CD1c-positive myeloid dendritic cell (primary cell): ENCODE measurements at regions not wholly inside any gene's neighbourhood (a gene's known extent, or its start where the extent isn't known, plus 50 kb on each side); places are given as distances from the start of the nearest gene placed in this dataset.

ENCODE experiments used
- DNase-seq: peaks from one replicate; pipeline ENCODE4 v3.0.0-alpha.2; 2016; ENCODE audit errors: extremely low spot score

DNA sequence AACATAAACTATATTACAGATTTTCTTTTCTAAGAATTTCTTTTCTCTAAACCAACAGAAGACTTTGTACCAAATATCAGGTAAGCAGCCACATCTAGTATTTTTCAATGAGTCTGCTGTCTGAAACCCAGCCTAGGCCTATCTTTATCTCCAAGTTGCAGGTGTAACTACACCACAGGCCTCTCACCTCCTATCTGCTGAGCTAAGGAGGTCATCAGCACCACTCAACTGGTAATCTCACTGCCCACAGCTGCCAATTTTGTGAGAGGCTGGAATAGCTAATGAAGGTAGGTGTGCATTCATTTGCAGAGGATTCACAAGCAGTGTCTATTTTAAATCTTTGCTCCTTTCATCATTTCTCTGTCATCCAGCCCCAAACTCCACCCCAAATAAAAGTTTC, 584.8 kb downstream of the HDGFL1 start:
- DNase-seq = no peak

DNA sequence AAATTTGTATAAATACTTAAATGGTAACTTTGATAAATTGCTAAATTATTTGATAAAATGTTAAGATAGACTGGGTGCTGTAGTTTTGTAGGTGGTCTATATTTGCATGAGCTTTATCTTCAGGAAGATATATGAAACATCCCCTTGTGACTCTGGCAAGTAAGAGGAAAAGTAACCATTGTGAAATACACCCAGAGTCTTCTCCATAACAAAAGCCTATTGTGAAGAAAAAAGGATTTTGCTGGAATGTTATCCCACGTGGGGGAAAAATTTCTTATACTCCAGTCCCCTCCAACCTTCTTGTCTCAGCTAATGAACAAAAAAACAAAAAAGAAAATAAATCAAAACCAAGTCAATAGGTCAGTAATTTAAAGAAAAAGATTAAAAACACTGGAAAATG, 600.7 kb downstream of the HDGFL1 start:
- DNase-seq = no peak

- DNase-seq = no peak
These were observed 603.9 kb downstream of the HDGFL1 start for GRCh38 chr6:23173234-23173633.

- DNase-seq = no peak
These were observed 605.5 kb downstream of the HDGFL1 start for GRCh38 chr6:23174781-23175361.

DNA sequence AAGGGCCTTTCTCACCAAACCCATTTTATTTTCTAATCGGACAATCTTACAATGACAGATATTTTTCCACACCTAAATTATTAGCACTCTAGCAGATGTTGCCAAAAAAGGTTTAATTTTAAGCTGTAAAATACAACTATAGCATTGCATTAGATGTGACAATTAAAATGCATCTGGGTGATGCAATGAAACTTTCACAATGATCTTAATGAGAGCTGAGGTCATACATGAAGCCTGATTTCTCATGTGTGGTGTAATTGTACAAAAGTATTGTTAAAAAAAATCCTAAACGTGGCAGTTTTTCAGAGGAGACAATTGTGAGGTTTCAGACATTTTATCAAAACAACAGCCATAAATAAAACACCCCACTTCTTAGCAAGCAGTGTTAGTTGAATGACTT, 606.0 kb downstream of the HDGFL1 start:
- DNase-seq = no peak

- no peak for DNase-seq
These were observed 607.1 kb downstream of the HDGFL1 start for GRCh38 chr6:23176471-23176870.

- no peak for DNase-seq
These were observed 607.5 kb downstream of the HDGFL1 start for GRCh38 chr6:23176883-23177282.

DNA sequence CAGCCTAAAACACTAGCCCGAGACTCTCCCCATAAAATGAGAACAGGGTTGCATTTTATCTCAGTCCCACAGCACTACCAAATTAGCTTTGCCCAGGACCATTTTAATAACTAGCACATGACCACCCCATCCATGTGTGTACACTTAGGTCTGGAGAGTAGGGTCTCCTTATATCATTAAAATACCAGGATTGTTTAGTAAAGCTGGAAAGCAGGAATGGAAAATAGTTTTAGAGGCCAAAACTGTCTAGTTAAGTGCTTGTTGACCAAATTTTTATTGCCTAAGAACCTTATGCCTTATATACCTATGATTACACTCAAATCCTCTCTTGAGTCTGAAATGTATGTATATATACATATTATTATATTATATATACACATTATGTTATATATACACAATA, 608.4 kb downstream of the HDGFL1 start:
- no peak for DNase-seq

DNA sequence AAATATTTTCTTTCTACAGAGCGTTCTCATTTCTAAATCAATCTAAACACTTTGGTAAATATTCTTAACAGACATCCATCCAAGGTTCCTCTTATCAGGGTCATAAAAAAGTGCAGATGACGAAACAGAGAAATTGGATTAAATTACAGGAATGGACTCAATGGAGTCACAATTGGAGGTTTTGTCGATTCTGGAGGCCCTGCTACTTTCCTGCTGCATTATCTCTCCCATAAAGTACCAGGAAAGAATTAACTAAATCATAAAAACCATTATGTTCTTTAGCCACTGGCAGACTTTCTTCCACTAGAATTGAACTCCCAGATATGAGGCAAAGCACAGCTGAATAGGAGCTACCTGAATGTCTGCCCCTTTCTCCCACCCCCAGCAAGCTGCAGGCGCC, 610.6 kb downstream of the HDGFL1 start:
- no peak for DNase-seq

DNA sequence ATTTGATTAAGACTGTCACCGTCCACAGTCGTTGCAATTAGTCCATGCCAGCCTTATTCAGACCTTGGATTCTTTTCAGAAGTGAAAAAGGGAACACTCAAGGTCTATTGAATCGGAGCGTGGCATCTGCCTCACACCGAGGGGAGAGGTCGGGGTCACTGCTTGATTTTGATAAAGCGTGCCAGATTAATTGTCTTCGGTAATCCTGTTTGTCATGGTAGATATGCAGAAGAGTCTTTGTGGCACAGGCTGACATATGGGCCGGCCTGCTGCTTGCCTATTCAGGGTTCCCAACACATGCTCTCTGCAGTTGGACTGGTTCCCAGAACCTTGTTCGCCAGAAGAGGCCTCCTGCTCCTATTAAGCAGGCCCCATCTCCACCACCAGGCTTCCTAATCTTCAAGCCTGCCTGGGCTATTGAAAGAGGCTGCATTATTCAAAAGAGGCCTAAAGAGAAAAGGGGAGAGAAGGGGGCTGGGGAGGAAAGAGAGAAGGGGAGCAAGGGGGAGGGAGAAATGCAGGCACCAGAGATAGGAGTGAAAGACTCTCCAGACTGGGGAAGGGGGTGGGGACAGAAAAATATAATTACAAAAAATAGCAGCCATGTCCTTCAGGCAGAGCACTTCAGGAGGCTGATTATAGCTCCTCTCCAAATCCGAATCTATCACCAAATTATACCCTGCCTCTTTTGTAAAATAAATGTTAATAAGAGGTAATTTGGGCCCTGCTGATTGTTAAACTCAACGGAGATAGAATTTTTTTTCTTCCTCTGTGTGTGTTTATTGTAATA, 611.3 kb downstream of the HDGFL1 start:
- DNase-seq = no peak

GRCh38 chr6:23181356-23182110, 612.2 kb downstream of the HDGFL1 start:
- DNase-seq = no peak

GRCh38 chr6:23183846-23184245, 614.5 kb downstream of the HDGFL1 start:
- DNase-seq = no peak

DNA sequence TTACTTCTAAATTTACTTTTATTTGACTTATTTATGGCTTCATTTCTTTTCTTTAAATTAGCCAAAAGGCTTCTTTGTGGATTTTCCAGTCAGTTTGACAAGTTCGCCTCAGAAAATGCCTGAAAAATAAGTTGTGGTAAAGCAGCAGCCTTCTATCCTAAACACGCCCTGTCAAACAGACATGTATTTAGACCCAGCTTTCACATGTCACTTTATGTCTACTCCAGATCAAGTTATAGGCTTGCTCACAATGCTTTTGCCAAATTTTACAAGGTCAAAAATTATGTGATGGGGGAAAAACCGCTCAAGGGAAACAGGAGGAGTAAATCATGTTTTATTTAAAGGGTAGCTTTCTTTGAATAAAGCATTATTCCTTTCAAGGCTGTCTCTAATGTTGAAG, 615.0 kb downstream of the HDGFL1 start:
- no peak for DNase-seq

DNA sequence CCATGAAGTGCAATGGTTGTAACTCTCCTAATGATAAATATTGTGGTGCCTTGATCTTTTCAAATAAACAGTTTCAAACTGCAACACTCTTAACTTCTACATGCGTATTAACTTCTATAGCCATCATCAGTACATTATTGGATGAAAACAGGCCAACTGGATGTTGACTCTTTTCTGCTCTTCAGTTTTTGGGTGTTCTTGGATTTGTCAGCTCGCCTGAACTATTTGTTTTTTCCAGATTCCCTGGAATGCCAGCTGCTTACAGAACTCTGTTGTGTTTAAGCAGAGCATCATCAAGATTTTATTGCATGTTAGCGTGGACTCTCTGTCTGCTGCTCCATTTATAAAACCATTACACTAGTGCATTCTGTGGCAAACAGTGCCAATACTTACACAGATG, 626.1 kb downstream of the HDGFL1 start:
- no peak for DNase-seq

DNA sequence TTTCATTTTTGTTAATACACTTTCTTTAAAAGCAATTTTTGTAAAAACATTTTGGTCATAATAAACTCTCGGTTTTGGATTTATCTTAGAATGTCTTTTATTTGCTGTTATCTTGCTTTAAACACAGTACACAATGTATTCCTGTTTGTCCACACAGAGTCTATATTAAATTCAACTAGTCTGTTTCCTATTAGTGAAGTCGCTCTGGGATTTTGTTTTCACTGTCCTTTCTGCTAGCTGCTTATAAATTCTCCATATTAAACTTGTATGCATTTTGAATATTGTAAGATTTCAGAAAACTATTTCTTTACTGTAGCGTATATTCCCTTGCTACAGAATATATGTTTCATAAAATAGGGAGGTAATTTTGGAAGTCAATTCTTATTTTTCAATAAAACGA, 630.2 kb downstream of the HDGFL1 start:
- DNase-seq = no peak

DNA sequence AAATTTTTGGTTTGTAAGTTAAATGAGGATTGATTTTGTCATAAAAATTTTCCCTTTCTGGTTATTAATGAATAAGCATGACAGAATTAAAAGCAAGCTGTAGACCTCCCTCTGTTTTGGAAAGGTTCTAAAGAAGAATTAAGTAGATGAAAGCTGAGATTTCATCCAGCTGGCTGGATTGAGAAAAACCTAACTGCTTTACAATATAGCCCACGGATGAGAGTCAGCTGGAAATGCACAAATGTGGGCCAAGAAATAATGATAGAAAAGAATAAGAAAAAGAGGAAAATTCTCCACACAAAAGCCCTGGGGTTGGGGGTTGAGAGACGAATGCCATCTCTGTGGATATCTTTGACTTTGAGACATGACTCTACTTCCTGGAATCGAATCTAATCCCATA, 631.6 kb downstream of the HDGFL1 start:
- no peak for DNase-seq

DNA sequence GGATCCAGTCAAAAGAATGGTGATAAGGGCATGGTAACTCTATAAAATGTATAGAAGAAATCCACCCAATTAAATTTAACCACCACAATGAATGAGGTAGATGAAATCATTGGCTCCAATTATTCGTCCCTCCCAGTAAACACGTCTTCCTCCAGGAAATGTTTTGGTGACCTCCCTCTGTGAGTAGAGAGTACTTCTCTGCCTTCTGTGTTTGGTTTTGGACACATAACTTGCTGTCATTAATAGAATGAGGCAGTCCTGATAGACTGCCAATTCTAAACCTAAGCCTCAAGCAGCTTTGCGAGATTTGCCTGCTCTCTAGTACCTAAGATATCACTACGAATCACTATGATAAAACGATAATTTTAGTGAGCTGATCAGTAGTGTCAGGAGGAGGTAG, 632.8 kb downstream of the HDGFL1 start:
- DNase-seq = no peak

DNA sequence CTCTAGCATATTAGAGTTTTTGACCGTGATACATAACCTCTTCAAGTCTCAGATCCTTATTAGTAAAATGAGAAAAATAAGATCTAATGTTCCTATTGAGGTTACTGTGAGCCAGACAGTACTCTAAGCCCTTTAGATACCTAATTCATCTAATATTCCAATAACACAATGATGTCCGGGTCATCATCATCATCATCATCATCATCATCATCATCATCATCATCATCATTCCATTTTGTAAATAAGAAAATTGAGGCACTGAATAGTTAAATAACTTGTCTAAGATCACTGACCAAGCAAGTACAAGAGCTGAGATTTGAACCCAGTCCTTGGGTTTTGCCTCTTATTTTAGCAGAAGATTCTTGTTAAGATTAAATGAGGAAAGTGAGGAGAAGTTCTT, 643.0 kb downstream of the HDGFL1 start:
- DNase-seq = no peak

DNA sequence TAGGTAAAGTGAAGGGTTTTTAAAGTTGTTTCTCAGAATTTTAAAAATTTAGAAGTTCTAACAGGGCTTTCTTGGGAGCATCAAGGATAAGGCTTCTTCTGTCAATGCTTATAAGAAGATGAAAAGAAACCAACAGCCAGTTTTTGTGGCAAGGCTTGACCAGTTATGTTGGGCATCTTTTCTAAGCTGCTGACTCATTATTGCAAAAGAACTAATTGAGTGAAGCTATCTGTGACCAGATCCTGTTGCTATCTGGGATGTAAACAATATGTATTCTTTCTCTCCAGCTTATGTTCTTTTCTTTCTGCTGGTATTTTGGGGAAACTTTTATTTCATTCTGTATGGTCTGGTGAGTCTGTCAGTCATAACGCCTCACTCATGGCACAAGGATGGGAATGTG, 643.8 kb downstream of the HDGFL1 start:
- DNase-seq = no peak

- no peak for DNase-seq
These were observed 644.3 kb downstream of the HDGFL1 start for GRCh38 chr6:23213651-23214050.

GRCh38 chr6:23218751-23219150, 649.4 kb downstream of the HDGFL1 start:
- no peak for DNase-seq

- no peak for DNase-seq
These were observed 653.4 kb downstream of the HDGFL1 start for GRCh38 chr6:23222724-23223123.

GRCh38 chr6:23224540-23224939, 655.2 kb downstream of the HDGFL1 start:
- DNase-seq = no peak
